ENCODE measurements at regions not wholly inside any gene's neighbourhood (a gene's known extent, or its start where the extent isn't known, plus 50 kb on each side); places are given as distances from the start of the nearest gene placed in this dataset.

DNA sequence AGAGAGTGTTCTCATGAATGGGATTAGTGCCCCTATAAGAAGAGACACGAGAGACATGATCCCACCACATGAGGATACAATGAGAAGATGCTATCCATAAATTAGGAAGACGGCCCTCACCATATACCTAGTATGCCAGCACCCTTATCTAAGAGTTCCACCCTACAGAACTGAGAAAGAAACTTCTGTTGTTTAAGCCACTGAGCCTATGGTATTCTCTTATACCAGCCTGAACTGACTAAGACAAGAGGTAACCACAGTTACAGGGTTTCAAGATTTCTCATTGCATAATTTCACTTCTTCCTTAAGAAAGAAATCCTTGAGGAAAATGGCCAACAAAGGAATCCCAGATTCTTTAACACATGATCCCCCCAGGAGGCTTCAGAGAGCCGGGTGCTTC lies 412.4 kb downstream of the NTRK2 start:
- TF ChIP-seq EZH2phosphoT487 (IDR thresholded peaks at IDR 0.05; ENCODE audit: borderline replicate concordance, low read length) (no peak), CTCF (conservative IDR thresholded peaks at IDR 0.05; ENCODE audit: low read depth, low read length) (no peak)

Data from PC-3 (cell line).